GM19035 (cell line): ENCODE measurements at regions not wholly inside any gene's neighbourhood (a gene's known extent, or its start where the extent isn't known, plus 50 kb on each side); places are given as distances from the start of the nearest gene placed in this dataset.
"Not testable (repeated sequence)": the region's sequence is repeated elsewhere in the genome, so short reads cannot be mapped to it uniquely, and the experiment has no call there.

Experiments used
- ATAC-seq: cut with Tn5 transposase; IDR thresholded peaks from one replicate; pipeline ENCODE4 v1.9.1; 2021; ENCODE audit not compliant: unreplicated experiment

GRCh38 chr18:10332452-10332851, 122.0 kb upstream of the APCDD1 start:
- no peak for ATAC-seq

DNA sequence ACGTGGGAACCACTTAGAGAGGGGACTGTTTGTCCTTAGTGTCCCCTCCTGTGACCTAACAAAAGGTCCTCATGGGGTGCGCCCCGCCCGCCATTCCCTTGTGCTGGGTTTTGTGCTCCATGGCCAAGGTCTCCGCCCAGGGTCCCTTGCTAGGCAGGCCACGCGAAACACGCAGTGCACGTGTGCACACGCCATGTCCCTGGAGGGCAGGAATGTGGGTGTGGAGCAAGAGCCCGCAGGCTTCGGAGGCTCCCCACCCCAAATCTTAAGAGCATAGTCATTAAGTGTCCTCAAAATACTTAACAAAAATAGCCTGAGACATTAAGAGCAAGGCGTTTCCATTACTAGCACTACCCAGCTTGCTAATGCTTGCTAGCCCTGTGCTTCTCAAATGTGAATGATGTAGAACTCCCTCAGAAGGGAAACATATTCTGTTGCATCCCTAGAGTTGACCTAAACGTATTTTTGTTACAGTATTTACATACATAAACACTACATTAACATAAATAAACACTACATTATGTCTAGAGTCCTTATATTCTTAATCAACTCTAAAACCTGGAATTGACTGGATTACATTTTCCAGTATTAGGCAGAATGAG, 117.6 kb upstream of the APCDD1 start:
- no peak for ATAC-seq

DNA sequence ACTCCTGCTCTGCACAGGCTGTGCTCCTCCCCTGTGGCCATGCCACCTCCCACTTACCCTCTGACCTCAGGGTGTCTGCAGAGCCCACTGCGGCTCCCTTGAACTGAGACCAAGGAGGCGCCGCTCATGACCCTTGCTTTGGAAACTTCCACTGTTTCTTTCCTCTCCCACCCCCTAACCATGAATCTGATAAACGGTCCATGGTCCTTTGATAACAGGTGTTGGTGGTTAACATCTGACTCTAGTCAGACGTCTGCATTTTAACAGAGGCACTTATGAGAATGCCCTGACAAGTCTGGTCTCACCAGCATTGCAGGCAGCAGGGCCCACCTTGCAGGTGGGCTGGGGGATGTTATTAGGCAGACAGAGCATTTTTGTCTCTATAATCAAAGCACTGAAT, 113.6 kb upstream of the APCDD1 start:
- no peak for ATAC-seq

DNA sequence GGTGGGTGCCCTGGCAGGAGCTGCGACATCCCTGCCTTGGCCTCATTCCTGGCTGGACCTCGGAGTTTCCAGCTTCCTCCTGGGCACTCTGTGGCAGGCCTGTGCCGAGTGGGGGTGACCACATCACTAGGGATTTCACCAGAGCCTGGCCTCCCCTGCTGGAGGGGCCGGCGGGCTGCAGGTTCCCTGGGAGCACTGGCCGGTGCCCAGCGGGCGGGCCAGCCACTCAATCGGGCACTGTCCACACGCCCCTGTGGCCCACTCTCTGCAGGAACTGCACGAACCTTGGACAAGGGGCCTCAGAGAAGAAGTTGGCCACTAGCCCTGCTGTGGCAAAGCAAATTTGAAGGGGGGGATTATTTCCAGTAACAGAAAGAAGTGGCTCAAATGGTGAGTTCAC, 110.7 kb upstream of the APCDD1 start:
- ATAC-seq: no peak

DNA sequence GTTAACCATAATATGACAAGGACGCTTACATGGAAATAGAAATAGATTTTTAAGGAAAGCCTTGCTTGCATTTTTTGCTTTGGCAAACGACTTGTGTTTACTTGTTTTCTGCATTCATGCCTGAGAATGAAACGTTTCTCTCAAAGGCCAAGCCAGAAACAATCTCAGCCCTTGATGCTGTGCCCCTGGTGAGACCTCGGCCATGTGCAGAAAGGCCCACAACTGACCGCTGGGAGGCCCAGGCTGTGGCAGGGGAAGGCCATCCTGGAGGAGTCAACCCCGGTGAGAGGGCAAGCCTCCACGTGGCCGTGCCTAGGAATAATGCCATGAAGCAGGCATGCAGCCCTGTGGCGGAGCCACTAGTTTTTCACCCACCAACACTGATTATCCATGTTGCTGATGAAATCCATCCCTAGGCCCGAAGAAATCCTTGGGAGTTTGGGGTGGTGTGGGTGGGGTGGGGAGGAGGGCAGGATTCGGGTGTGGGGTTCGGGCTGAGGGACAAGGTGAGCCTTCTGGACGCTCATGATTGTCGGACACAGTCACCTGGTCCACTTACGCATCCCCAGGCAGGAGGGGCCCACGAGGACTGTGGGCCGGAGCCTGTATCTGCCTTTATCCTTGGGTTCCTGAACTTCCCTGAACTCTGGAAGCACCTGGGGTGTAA, 107.6 kb upstream of the APCDD1 start:
- no peak for ATAC-seq

DNA sequence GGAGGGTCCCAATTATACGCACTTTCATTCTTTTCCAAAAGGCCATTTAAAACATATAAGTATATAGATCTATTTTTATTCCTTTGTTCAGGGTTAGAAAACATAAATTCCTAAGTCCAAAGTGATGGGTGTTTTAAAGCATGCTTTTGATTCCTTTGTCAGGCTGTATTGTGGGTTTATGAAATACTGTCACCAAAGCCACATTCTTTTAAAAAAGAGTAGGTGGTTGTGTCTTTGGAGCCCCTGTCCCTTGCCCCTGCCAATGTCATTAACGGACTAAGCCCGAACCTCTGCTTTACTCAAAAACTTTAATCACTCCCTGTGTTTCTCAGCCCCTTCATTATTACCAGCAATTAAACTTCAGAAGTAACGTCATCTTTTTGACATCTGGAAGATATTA, 104.9 kb upstream of the APCDD1 start:
- ATAC-seq: no peak

DNA sequence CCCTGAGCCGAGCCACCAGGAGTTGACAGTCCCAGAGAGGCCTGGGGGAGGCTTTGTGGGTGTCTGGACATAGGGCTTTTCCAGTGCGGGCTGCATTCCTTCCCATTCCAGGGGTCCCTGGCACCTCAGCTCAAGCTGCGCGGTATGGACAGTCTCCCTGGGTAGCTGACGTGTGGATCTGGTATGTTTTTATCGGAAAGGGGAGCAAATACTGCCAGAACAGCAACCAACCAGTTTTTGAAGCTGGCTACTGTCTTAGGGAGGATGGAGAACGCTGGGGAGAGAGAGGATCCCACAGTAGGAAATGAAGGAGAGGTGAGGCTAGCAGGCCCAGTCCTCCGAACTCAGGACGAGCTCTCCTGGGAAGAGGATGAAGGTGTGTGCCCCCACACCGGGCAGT, 103.8 kb upstream of the APCDD1 start:
- no peak for ATAC-seq

GRCh38 chr18:10351219-10351818, 103.1 kb upstream of the APCDD1 start:
- no peak for ATAC-seq

DNA sequence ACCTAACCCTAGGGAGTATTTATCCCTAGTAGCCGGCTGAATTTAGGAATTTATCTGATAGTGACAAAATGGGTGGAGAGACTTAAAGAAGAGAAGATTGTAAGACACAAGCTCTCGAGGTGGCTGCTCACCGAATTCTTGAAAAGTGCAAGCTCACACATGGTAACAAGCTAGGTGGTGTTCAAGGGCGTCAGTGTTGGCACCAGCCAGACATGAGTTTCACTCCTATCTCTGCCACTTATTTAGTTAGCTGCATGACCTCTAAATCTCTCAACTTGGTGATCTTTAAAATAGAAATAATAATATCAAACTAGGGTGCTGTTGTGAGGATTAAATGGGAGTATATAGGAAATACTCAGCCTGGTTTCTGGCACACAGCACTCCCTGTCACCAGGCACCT, 102.6 kb upstream of the APCDD1 start:
- no peak for ATAC-seq

DNA sequence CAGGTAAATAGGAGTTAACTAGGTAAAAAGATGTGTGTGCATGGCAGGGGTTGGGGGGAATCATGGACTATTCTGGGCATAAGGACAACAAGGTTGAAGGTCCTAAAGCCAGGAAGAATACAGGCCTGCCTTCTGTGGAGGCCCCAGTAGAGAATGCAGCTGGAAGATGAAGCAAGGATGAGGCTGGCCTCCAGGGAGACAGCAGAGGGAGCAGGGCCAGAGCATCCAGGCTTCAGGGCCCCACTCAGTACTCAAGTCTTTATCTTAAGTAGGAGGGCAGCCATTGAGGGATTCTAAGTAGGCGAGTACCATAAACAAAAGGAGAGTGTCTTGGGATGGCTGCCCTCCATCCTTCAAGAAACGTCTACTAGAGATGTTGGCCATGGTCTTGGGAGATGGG, 101.8 kb upstream of the APCDD1 start:
- ATAC-seq: no peak

- no peak for ATAC-seq
These were observed 100.6 kb upstream of the APCDD1 start for GRCh38 chr18:10353791-10354190.

- ATAC-seq: no peak
These were observed 100.1 kb upstream of the APCDD1 start for GRCh38 chr18:10354241-10354811.

DNA sequence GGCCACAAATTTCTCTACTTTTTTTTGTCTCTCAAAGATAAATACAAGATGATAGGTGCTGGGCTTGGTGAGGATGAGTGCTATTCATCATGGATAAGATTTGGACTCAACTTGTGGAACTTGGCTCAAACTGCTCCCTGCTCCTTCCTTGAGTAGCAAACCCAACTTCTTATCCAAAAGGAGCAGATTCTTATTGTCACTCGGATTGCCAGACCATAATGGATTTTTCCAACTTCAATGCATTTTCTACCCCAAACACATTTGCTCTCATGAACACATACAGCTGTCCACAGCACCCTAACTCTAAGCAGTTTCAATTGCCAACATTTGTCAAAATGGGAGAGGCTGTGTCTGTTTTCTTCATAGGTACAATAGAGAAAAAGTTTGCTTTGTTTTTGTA, 99.5 kb upstream of the APCDD1 start:
- ATAC-seq: no peak

GRCh38 chr18:10356999-10357398, 97.4 kb upstream of the APCDD1 start:
- ATAC-seq: not testable (repeated sequence)

DNA sequence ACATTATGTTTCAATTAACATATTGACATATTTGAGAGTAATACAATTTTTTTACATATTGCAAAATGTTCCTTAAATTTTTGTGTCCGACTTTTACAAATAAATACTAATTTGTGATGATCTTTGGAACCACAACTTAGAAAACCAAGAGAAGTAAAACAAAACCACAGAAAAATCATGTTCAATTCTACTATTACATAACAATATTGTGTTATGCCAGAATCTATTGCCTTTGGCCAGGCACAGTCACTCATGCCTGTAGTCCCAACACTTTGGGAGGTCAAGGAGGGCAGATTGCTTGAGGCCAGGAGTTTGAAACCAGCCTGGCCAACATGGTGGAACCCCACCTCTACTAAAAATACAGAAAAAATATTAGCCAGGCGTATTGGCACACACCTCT, 92.8 kb upstream of the APCDD1 start:
- no peak for ATAC-seq

DNA sequence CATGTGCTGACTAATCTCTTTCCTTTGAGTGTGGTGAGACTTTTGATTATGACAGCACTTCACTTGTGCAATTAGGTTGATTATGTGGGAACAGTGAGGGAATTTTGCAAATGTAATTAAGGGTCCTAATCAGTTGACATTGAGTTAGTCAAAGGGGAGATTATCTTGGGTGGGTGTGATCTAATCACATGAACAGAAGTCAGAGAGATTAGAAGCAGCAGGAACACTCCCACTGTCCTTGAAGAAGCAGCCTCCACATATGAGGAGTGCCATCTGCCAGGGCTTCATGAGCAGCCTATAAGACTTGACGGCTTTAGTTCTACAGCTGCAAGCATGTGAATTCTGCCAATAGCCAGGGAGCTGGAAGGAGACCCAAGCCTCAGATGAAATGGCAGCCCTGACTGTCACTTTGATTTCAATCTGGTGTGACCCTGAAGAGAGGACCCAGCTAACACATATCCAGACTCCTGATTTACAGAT, 89.4 kb upstream of the APCDD1 start:
- ATAC-seq: no peak

DNA sequence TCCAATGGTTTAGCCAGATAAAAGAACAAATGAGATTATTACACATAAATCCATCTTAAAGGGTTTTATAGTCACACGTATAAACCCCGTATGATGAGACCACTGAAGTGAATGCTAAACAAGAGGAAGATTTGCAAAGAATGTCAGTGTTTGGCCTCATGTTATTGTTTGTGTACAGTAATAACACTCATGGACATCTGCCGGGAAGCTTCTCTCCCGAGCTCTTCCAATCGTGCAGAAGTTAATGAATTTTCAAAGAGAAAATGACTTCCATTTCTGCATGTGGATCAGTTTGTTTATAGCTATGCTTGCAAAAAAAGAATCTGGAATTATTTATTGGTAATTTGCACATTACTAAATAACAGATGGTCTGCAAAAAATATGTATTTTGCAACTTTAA, 88.5 kb upstream of the APCDD1 start:
- ATAC-seq: no peak

GRCh38 chr18:10367836-10368235, 86.6 kb upstream of the APCDD1 start:
- ATAC-seq: no peak

GRCh38 chr18:10368456-10369453, 85.7 kb upstream of the APCDD1 start:
- ATAC-seq: no peak

DNA sequence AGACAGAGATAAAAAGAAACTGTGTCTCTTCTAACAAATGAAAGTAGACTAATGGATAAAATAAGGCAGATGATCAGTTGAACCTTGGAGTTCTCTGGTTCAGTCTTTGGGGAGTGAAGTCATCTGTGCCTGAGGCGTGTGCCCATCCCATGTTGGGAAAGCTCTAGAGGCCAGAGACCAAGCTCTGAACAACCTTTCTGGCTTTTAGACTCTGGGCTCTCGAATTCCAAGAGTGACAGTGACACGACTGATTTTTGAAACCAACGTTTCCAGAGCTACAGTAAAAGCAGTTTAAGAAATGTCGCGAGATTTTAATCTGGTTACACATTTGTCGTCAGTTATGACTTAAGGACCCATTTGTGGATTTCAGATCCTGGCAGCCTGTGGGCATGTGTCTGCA, 83.7 kb upstream of the APCDD1 start:
- ATAC-seq: no peak

GRCh38 chr18:10371165-10371564, 83.3 kb upstream of the APCDD1 start:
- no peak for ATAC-seq
